Ishikawa (cell line): ENCODE measurements at regions not wholly inside any gene's neighbourhood (a gene's known extent, or its start where the extent isn't known, plus 50 kb on each side); places are given as distances from the start of the nearest gene placed in this dataset.

Source experiments
- CEBPB ChIP-seq: IDR thresholded peaks from 2 replicates; pipeline ENCODE4 v1.6.1; 2012
- CREB1 ChIP-seq: IDR thresholded peaks from 2 replicates; pipeline ENCODE4 v1.6.1; 2012; ENCODE audit warnings: low read depth
- EGR1 ChIP-seq: IDR thresholded peaks from 2 replicates; pipeline ENCODE4 v1.6.1; 2012
- EP300 ChIP-seq: IDR thresholded peaks from 2 replicates; pipeline ENCODE4 v1.6.1; 2012; ENCODE audit warnings: borderline replicate concordance
- FOXM1 ChIP-seq: IDR thresholded peaks from 2 replicates; pipeline ENCODE4 v1.6.1; 2012; ENCODE audit warnings: low read depth, borderline replicate concordance
- NFIC ChIP-seq: IDR thresholded peaks from 2 replicates; pipeline ENCODE4 v1.6.1; 2012
- RAD21 ChIP-seq: IDR thresholded peaks from 2 replicates; pipeline ENCODE4 v1.6.1; 2012; ENCODE audit warnings: low read depth
- TAF1 ChIP-seq: IDR thresholded peaks from 2 replicates; pipeline ENCODE4 v1.6.1; 2012; ENCODE audit warnings: low read depth, mild to moderate bottlenecking
- TCF12 ChIP-seq: IDR thresholded peaks from 2 replicates; pipeline ENCODE4 v1.6.1; 2012; ENCODE audit warnings: low read depth
- TEAD4 ChIP-seq: IDR thresholded peaks from 2 replicates; pipeline ENCODE4 v1.6.1; 2012
- YY1 ChIP-seq: IDR thresholded peaks from 2 replicates; pipeline ENCODE4 v1.6.1; 2012; ENCODE audit warnings: low read depth
- ZBTB7A ChIP-seq: IDR thresholded peaks from 2 replicates; pipeline ENCODE4 v1.6.1; 2012; ENCODE audit warnings: low read depth
- TF ChIP-seq, protein P1 (sequence below): IDR thresholded peaks from 2 replicates; pipeline ENCODE4 v1.6.1; 2012
- TF ChIP-seq, protein P2 (sequence below): IDR thresholded peaks from 2 replicates; pipeline ENCODE4 v1.6.1; 2012
- TF ChIP-seq, protein P3 (sequence below): IDR thresholded peaks from 2 replicates; pipeline ENCODE4 v1.6.1; 2012; ENCODE audit warnings: low read depth, mild to moderate bottlenecking

DNA sequence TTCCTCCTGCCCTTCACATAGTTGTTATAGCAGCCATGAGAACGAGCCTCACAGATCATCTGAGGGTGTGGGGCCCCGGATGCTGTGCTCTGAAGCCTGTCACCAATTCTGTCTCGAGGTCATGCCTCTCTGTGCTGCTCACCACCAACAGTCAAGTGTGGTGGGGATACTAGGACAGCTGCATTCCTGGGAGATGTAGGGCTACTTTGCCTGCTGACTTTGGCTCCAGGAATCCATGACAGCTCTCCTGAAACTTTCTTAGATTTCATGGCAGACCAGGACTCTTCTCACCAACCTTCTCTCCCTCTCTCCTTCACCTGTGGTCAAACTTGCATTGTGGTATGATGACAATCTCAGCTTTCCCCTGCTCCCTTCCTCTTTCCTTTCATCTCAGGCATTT is 395.9 kb downstream of the PSAT1 start:
- TF ChIP-seq CEBPB (no peak), EGR1 (no peak), EP300 (no peak), TEAD4 (no peak), FOXM1 (no peak), TAF1 (no peak), CREB1 (no peak), YY1 (no peak)
- TF ChIP-seq, protein P1, sequence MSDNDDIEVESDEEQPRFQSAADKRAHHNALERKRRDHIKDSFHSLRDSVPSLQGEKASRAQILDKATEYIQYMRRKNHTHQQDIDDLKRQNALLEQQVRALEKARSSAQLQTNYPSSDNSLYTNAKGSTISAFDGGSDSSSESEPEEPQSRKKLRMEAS, result no peak
- TF ChIP-seq, protein P2, sequence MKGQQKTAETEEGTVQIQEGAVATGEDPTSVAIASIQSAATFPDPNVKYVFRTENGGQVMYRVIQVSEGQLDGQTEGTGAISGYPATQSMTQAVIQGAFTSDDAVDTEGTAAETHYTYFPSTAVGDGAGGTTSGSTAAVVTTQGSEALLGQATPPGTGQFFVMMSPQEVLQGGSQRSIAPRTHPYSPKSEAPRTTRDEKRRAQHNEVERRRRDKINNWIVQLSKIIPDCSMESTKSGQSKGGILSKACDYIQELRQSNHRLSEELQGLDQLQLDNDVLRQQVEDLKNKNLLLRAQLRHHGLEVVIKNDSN, result no peak
- TF ChIP-seq, protein P3, sequence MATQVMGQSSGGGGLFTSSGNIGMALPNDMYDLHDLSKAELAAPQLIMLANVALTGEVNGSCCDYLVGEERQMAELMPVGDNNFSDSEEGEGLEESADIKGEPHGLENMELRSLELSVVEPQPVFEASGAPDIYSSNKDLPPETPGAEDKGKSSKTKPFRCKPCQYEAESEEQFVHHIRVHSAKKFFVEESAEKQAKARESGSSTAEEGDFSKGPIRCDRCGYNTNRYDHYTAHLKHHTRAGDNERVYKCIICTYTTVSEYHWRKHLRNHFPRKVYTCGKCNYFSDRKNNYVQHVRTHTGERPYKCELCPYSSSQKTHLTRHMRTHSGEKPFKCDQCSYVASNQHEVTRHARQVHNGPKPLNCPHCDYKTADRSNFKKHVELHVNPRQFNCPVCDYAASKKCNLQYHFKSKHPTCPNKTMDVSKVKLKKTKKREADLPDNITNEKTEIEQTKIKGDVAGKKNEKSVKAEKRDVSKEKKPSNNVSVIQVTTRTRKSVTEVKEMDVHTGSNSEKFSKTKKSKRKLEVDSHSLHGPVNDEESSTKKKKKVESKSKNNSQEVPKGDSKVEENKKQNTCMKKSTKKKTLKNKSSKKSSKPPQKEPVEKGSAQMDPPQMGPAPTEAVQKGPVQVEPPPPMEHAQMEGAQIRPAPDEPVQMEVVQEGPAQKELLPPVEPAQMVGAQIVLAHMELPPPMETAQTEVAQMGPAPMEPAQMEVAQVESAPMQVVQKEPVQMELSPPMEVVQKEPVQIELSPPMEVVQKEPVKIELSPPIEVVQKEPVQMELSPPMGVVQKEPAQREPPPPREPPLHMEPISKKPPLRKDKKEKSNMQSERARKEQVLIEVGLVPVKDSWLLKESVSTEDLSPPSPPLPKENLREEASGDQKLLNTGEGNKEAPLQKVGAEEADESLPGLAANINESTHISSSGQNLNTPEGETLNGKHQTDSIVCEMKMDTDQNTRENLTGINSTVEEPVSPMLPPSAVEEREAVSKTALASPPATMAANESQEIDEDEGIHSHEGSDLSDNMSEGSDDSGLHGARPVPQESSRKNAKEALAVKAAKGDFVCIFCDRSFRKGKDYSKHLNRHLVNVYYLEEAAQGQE, result no peak

DNA sequence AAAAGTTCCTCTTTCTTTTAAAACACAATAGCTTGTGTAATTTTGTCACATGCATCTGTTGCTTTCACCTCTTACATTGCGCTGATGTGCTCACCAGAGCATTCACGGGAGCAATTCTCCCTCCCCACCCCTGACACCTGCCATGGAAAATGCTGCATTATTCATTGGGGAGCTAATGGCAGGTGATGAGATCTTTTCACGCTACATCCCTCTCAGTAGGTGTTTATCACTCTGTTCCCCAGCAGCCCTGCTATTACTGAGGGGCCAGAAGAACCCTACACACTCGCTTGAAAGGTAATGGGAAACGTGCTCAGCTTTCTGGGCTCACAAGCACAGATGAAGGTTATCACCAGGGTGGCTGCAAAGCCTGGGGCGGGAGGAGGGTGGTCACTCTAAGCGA is 398.0 kb downstream of the PSAT1 start:
- TF ChIP-seq FOXM1, result no peak
- TF ChIP-seq ZBTB7A, result no peak
- no peak for TF ChIP-seq TAF1
- TF ChIP-seq NFIC, result no peak
- TF ChIP-seq, protein P1, result no peak
- TF ChIP-seq, protein P3, result no peak
- TF ChIP-seq TEAD4, result no peak
- TF ChIP-seq TCF12, result no peak
- TF ChIP-seq RAD21, result no peak
- TF ChIP-seq EP300, result no peak
- no peak for TF ChIP-seq CREB1
- no peak for TF ChIP-seq EGR1
- TF ChIP-seq YY1, result no peak
- no peak for TF ChIP-seq CEBPB
- TF ChIP-seq, protein P2, result no peak

DNA sequence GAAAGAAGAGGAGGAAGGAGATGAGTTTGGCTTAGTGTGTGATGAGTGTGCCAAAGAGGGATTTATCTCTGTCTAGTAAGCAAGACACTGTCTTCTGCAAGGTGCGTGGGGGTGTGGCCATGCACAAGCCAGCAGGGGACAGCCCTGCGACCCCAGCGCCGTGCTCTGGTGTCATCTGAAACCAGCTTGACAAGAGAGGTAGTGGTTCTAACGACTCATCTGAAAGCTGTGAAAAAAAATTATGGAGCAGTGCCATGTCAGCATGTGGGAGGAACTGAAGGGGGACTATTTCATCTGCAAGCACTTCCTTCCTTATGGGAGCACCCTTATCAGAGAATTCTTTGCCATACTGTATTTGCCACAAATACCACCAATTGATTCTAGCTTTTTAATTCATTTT is 398.6 kb downstream of the PSAT1 start:
- TF ChIP-seq, protein P3, result no peak
- TF ChIP-seq TAF1 (no peak), EGR1 (no peak), TCF12 (no peak), YY1 (no peak), CREB1 (no peak), NFIC (no peak)
- TF ChIP-seq, protein P1, result no peak
- TF ChIP-seq, protein P2, result no peak

DNA sequence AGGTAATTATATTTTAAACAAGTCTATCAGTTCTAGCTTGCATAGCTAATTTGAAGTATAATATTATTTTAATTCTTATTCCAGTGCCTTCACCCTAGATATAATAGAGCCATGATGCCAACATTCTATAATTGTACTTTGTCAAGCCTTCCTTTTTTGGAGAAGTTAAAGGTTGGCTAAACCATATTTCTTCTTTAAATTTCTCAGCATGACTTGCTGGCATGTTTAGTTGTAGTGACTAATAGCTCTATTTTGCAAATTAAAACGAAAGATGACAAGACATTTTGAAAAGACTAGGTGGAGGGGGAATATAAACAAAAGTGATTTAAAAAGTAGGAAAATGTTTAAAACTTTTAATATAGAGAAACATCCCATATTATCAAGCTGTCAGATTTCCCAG is 400.7 kb downstream of the PSAT1 start:
- TF ChIP-seq TAF1 (no peak), CREB1 (no peak), EP300 (no peak), YY1 (no peak), CEBPB (no peak), RAD21 (no peak), TEAD4 (no peak)
- TF ChIP-seq, protein P1, result no peak
- TF ChIP-seq, protein P2, result no peak
